CD14-positive monocyte (primary cell): ENCODE measurements at regions not wholly inside any gene's neighbourhood (a gene's known extent, or its start where the extent isn't known, plus 50 kb on each side); places are given as distances from the start of the nearest gene placed in this dataset.
A peak's percentile ranks its signal among the peaks of the same experiment; 100 is the strongest.

ENCODE experiments used
- DNase-seq, 3 donors: peaks; one replicate each; pipeline ENCODE4 v3.0.0-alpha.2; 2011 to 2022
- H2AFZ ChIP-seq: 2 replicates; pipeline ENCODE4 v1.6.0; 2012; ENCODE audit warnings: mild to moderate bottlenecking, low read depth, low read length, inconsistent platforms; ENCODE audit not compliant: insufficient read depth, poor library complexity, severe bottlenecking
- H3K27ac ChIP-seq, 2 donors: 1 replicate in 1 of 2; 2 replicates in 1 of 2; pipeline ENCODE4 v1.5.1; 2012 to 2013; ENCODE audit warnings: low read length in 2 of 2, control low read depth in 1 of 2, inconsistent platforms in 1 of 2, low read depth in 1 of 2, mild to moderate bottlenecking in 1 of 2
- H3K27me3 ChIP-seq, 2 donors: one replicate each; pipeline versions ENCODE4 v1.6.0 to v1.6.1; 2011 to 2013; ENCODE audit warnings: low read length in 2 of 2; ENCODE audit not compliant: control insufficient read depth in 2 of 2, insufficient read depth in 2 of 2
- H3K36me3 ChIP-seq, 2 donors: replicated peaks in 1 of 2; 1 replicate in 1 of 2; 2 replicates in 1 of 2; pipeline versions ENCODE4 v1.5.1 to v1.6.1; 2012 to 2013; ENCODE audit warnings: low read length in 2 of 2, control low read depth in 1 of 2, inconsistent platforms in 1 of 2, mild to moderate bottlenecking in 1 of 2; ENCODE audit not compliant: insufficient read depth in 2 of 2, control insufficient read depth in 1 of 2
- H3K4me1 ChIP-seq, 2 donors: 1 replicate in 1 of 2; 2 replicates in 1 of 2; pipeline versions ENCODE4 v1.5.1 to v1.6.1; 2012 to 2013; ENCODE audit warnings: low read length in 2 of 2, control low read depth in 1 of 2, inconsistent platforms in 1 of 2, mild to moderate bottlenecking in 1 of 2, moderate library complexity in 1 of 2; ENCODE audit not compliant: insufficient read depth in 2 of 2, control insufficient read depth in 1 of 2
- H3K4me2 ChIP-seq: replicated peaks from 2 replicates; pipeline ENCODE3; 2012; ENCODE audit warnings: low read length, moderate library complexity, mild to moderate bottlenecking; ENCODE audit not compliant: poor library complexity, severe bottlenecking; ENCODE audit errors: extremely low read depth
- H3K4me3 ChIP-seq, 3 experiments: fragments of 200-600 bp in 1 of 3; sonication (generic) in 1 of 3; replicated peaks in 1 of 3; 1 replicate in 2 of 3; 2 replicates in 1 of 3; pipeline ENCODE4 v1.5.1; 2011 to 2013; ENCODE audit warnings: low read length in 3 of 3, mild to moderate bottlenecking in 3 of 3, control low read depth in 2 of 3, low read depth in 2 of 3, inconsistent platforms in 1 of 3, moderate library complexity in 1 of 3
- H3K79me2 ChIP-seq: 2 replicates; pipeline ENCODE4 v1.6.0; 2012; ENCODE audit warnings: mild to moderate bottlenecking, control low read depth, inconsistent platforms, low read length, moderate library complexity; ENCODE audit not compliant: insufficient read depth
- H3K9ac ChIP-seq: 2 replicates; pipeline ENCODE4 v1.6.0; 2017; ENCODE audit warnings: low read length, mild to moderate bottlenecking; ENCODE audit not compliant: insufficient read depth, poor library complexity, severe bottlenecking
- H3K9me3 ChIP-seq, 2 donors: replicated peaks in 1 of 2; 1 replicate in 1 of 2; 2 replicates in 1 of 2; pipeline versions ENCODE4 v1.5.1 to v1.6.1; 2012 to 2013; ENCODE audit warnings: low read length in 2 of 2, control low read depth in 1 of 2; ENCODE audit not compliant: control insufficient read depth in 1 of 2, insufficient read depth in 1 of 2
- H4K20me1 ChIP-seq: 2 replicates; pipeline ENCODE4 v1.6.0; 2012; ENCODE audit warnings: mild to moderate bottlenecking, low read length, control low read depth, moderate library complexity; ENCODE audit not compliant: insufficient read depth
- H3K27ac Mint-ChIP-seq, 7 donors: one replicate each; pipeline ENCODE4 v1.8.0; 2020; ENCODE audit warnings: mild to moderate bottlenecking in 7 of 7, mixed read lengths in 7 of 7, moderate library complexity in 6 of 7, inconsistent platforms in 2 of 7
- H3K27me3 Mint-ChIP-seq, 3 donors: one replicate each; pipeline ENCODE4 v1.8.0; 2021 to 2022; ENCODE audit warnings: low read depth in 3 of 3, mild to moderate bottlenecking in 3 of 3, mixed read lengths in 3 of 3, moderate library complexity in 3 of 3, inconsistent platforms in 1 of 3
- H3K36me3 Mint-ChIP-seq, 2 donors: one replicate each; pipeline ENCODE4 v1.8.0; 2020; ENCODE audit warnings: mixed read lengths in 2 of 2, inconsistent platforms in 1 of 2, mild to moderate bottlenecking in 1 of 2
- H3K4me1 Mint-ChIP-seq: one replicate; pipeline ENCODE4 v1.8.0; 2020; ENCODE audit warnings: mild to moderate bottlenecking, mixed read lengths
- H3K4me3 Mint-ChIP-seq, 2 donors: one replicate each; pipeline ENCODE4 v1.8.0; 2020; ENCODE audit warnings: mild to moderate bottlenecking in 2 of 2, mixed read lengths in 2 of 2, moderate library complexity in 1 of 2
- H3K9me3 Mint-ChIP-seq, 7 donors: one replicate each; pipeline ENCODE4 v1.8.0; 2020 to 2022; ENCODE audit warnings: mixed read lengths in 7 of 7, mild to moderate bottlenecking in 6 of 7, moderate library complexity in 6 of 7, inconsistent platforms in 2 of 7
- CTCF ChIP-seq: fragments of 200-600 bp; IDR thresholded peaks from one replicate; pipeline ENCODE4 v1.8.0; 2022; ENCODE audit warnings: antibody characterized with exemption, mild to moderate bottlenecking
- WGBS: methylation state at CpG from one replicate; pipeline ENCODE4 v1.1.5; 2013; ENCODE audit warnings: missing lambda C conversion rate; ENCODE audit not compliant: insufficient coverage; 5-methylcytosine and 5-hydroxymethylcytosine counted together
- intact Hi-C, 2 donors: fragments of 100-400 bp; cut with micrococcal nuclease; formaldehyde crosslinking; loops; one replicate each; pipeline versions ENCODE4 v1.15.0 to v1.15.1; 2023

- H2AFZ ChIP-seq: peak overlapping the region; percentile 3
- no peaks in the 10 kb centered on the region for H3K36me3 Mint-ChIP-seq
- H3K27ac Mint-ChIP-seq: no peak overlapping the region
Measured at GRCh38 chr1:172895050-172895460, 155.7 kb downstream of the TNFSF18 start.

GRCh38 chr1:172895761-172896160, 155.0 kb downstream of the TNFSF18 start:
- no peaks in the 10 kb centered on the region for H3K36me3 Mint-ChIP-seq
- Histone ChIP-seq H3K36me3 (no peaks in the 10 kb centered on the region), H4K20me1 (no peaks in the 10 kb centered on the region), H3K27me3 (no peaks in the 10 kb centered on the region), H3K4me3 (no peak overlapping the region), H3K4me1 (peaks cover 4 to 7% of the 10 kb centered on the region in 2 donors), H3K4me2 (no peak overlapping the region), H3K9ac (no peak overlapping the region), H2AFZ (no peak overlapping the region), H3K27ac (no peak overlapping the region), H3K79me2 (no peaks in the 10 kb centered on the region), H3K9me3 (no peaks in the 10 kb centered on the region)
- no peak overlapping the region for H3K27ac Mint-ChIP-seq
- no peak for DNase-seq
- H3K4me1 Mint-ChIP-seq: peaks cover 20% of the 10 kb centered on the region
- no peak overlapping the region for H3K4me3 Mint-ChIP-seq
- no CpG with 5 or more reads among the region's 1 CpG for WGBS
- TF ChIP-seq CTCF: no peak
- peaks cover 0 to 2% (median 0%) of the 10 kb centered on the region in 3 donors for H3K27me3 Mint-ChIP-seq
- intact Hi-C loops: no loop called here
- H3K9me3 Mint-ChIP-seq: peaks cover 0 to 1% (median 0%) of the 10 kb centered on the region in 7 donors

More at GRCh38 chr1:172895050-172895460, 155.7 kb downstream of the TNFSF18 start:
- peaks cover 0 to 1% (median 0%) of the 10 kb centered on the region in 7 donors for H3K9me3 Mint-ChIP-seq
- no CpG with 5 or more reads among the region's 5 CpGs for WGBS
- H3K27me3 Mint-ChIP-seq: peaks cover 0 to 2% (median 0%) of the 10 kb centered on the region in 3 donors
- H3K9ac ChIP-seq: no peak overlapping the region
- H3K4me1 Mint-ChIP-seq: peaks cover 14% of the 10 kb centered on the region
- H3K27ac ChIP-seq: no peak overlapping the region
- intact Hi-C loops: no loop called here
- no peak for TF ChIP-seq CTCF
- no peaks in the 10 kb centered on the region for H3K27me3 ChIP-seq
- H3K4me3 Mint-ChIP-seq: peak overlapping the region; percentile 1 to 49
- H3K4me3 ChIP-seq: no peak overlapping the region
- DNase-seq: no peak
- no peaks in the 10 kb centered on the region for H3K79me2 ChIP-seq
- peaks cover 0 to under 1% of the 10 kb centered on the region in 2 donors for H3K4me1 ChIP-seq
- H3K4me2 ChIP-seq: no peak overlapping the region
- H3K36me3 ChIP-seq: no peaks in the 10 kb centered on the region
- H3K9me3 ChIP-seq: no peaks in the 10 kb centered on the region
- no peaks in the 10 kb centered on the region for H4K20me1 ChIP-seq
